WTC11 (cell line): ENCODE measurements at regions not wholly inside any gene's neighbourhood (a gene's known extent, or its start where the extent isn't known, plus 50 kb on each side); places are given as distances from the start of the nearest gene placed in this dataset.

Source experiments
- ATAC-seq: fragments of 200-7000 bp; cut with Tn5 transposase; 2 replicates; pipeline ENCODE4 v1.10.0; 2021; ENCODE audit warnings: mild to moderate bottlenecking, moderate library complexity
- CTCF ChIA-PET: fragments of 300-600 bp; sonication (Branson Sonifier 250); formaldehyde crosslinking; loops from one replicate; lab custom pipeline; 2021; ENCODE audit warnings: antibody characterized with exemption; lab: Charles Lee
- POLR2A ChIA-PET: fragments of 350-600 bp; sonication (Branson Sonifier 250); formaldehyde crosslinking; loops from one replicate; lab custom pipeline; 2021; ENCODE audit warnings: antibody characterized with exemption; lab: Charles Lee
- DNase-seq: peaks from one replicate; pipeline ENCODE4 v3.0.0; 2021; ENCODE audit warnings: low spot score
- H3K27ac Mint-ChIP-seq: 2 replicates; pipeline ENCODE4 v1.8.0; 2021; ENCODE audit warnings: mixed read lengths
- H3K27me3 Mint-ChIP-seq: 2 replicates; pipeline ENCODE4 v1.8.0; 2021; ENCODE audit warnings: low read depth, mild to moderate bottlenecking, moderate library complexity, mixed read lengths
- H3K36me3 Mint-ChIP-seq: 2 replicates; pipeline ENCODE4 v1.8.0; 2021; ENCODE audit warnings: mixed read lengths
- H3K4me1 Mint-ChIP-seq: 2 replicates; pipeline ENCODE4 v1.8.0; 2022; ENCODE audit warnings: mixed read lengths
- H3K4me3 Mint-ChIP-seq: 2 replicates; pipeline ENCODE4 v1.8.0; 2021; ENCODE audit warnings: mild to moderate bottlenecking, moderate library complexity, mixed read lengths
- H3K9me3 Mint-ChIP-seq: 2 replicates; pipeline ENCODE4 v1.8.0; 2021; ENCODE audit warnings: mixed read lengths
- EMX1 ChIP-seq: fragments of 250-450 bp; sonication (Bioruptor Pico); IDR thresholded peaks from 2 replicates; pipeline ENCODE4 v1.8.0; 2021; ENCODE audit warnings: mild to moderate bottlenecking
- FOXK1 ChIP-seq: sonication (generic); formaldehyde crosslinking; IDR thresholded peaks from 2 replicates; pipeline ENCODE4 v1.8.0; 2022; ENCODE audit warnings: mild to moderate bottlenecking, moderate library complexity, missing genetic modification reagents
- GABPB1 ChIP-seq: sonication (generic); formaldehyde crosslinking; IDR thresholded peaks from 2 replicates; pipeline ENCODE4 v1.8.1; 2023; ENCODE audit warnings: mild to moderate bottlenecking, missing genetic modification reagents
- GTF2I ChIP-seq: fragments of 250-450 bp; sonication (Bioruptor Pico); conservative IDR thresholded peaks from 2 replicates; pipeline ENCODE4 v1.4.0; 2021; ENCODE audit warnings: mild to moderate bottlenecking
- IRF1 ChIP-seq: sonication (generic); formaldehyde crosslinking; IDR thresholded peaks from 2 replicates; pipeline ENCODE4 v1.8.0; 2023; ENCODE audit warnings: missing genetic modification reagents
- MLX ChIP-seq: sonication (generic); formaldehyde crosslinking; IDR thresholded peaks from 2 replicates; pipeline ENCODE4 v1.8.1; 2023; ENCODE audit warnings: mild to moderate bottlenecking, missing genetic modification reagents, moderate library complexity
- NFATC4 ChIP-seq: fragments of 250-450 bp; sonication (Bioruptor Pico); IDR thresholded peaks from 2 replicates; pipeline ENCODE4 v1.9.0; 2021; ENCODE audit warnings: mild to moderate bottlenecking
- OVOL2 ChIP-seq: fragments of 250-450 bp; sonication (Bioruptor Pico); IDR thresholded peaks from 2 replicates; pipeline ENCODE4 v1.9.0; 2021; ENCODE audit warnings: mild to moderate bottlenecking, borderline replicate concordance
- PRRX2 ChIP-seq: fragments of 250-450 bp; sonication (Bioruptor Pico); IDR thresholded peaks from 2 replicates; pipeline ENCODE4 v1.8.0; 2021; ENCODE audit warnings: mild to moderate bottlenecking
- RELA ChIP-seq: sonication (generic); formaldehyde crosslinking; IDR thresholded peaks from 2 replicates; pipeline ENCODE4 v1.8.1; 2022; ENCODE audit warnings: missing genetic modification reagents, mild to moderate bottlenecking, borderline replicate concordance
- TCF7 ChIP-seq: sonication (generic); formaldehyde crosslinking; IDR thresholded peaks from 2 replicates; pipeline ENCODE4 v1.8.0; 2022; ENCODE audit warnings: mild to moderate bottlenecking, low read depth, missing genetic modification reagents, moderate library complexity
- TEAD4 ChIP-seq: sonication (generic); formaldehyde crosslinking; IDR thresholded peaks from 2 replicates; pipeline ENCODE4 v1.8.0; 2022; ENCODE audit warnings: mild to moderate bottlenecking, missing genetic modification reagents
- ZBTB43 ChIP-seq: sonication (generic); formaldehyde crosslinking; IDR thresholded peaks from 2 replicates; pipeline ENCODE4 v1.8.1; 2023; ENCODE audit warnings: mild to moderate bottlenecking, missing genetic modification reagents
- ZNF138 ChIP-seq: sonication (generic); formaldehyde crosslinking; conservative IDR thresholded peaks from 2 replicates; pipeline ENCODE4 v1.8.1; 2022; ENCODE audit warnings: mild to moderate bottlenecking, moderate library complexity, missing genetic modification reagents
- ZNF423 ChIP-seq: fragments of 250-450 bp; sonication (Bioruptor Pico); IDR thresholded peaks from 2 replicates; pipeline ENCODE4 v2.1.2; 2022; ENCODE audit warnings: mild to moderate bottlenecking, moderate library complexity
- ZNF425 ChIP-seq: fragments of 250-450 bp; sonication (Bioruptor Pico); conservative IDR thresholded peaks from 2 replicates; pipeline ENCODE4 v1.9.0; 2021; ENCODE audit warnings: mild to moderate bottlenecking
- ZNF532 ChIP-seq: fragments of 250-450 bp; sonication (Bioruptor Pico); IDR thresholded peaks from 2 replicates; pipeline ENCODE4 v1.9.0; 2021; ENCODE audit warnings: mild to moderate bottlenecking, borderline replicate concordance

GRCh38 chrX:131614241-131614640, 70.4 kb downstream of the OR13H1 start:
- Mint-ChIP-seq H3K27ac (no peak overlapping the region), H3K36me3 (no peaks in the 10 kb centered on the region)
- POLR2A ChIA-PET, result no interaction called here

GRCh38 chrX:131617182-131617581, 73.3 kb downstream of the OR13H1 start:
- no peak for ATAC-seq
- Mint-ChIP-seq H3K27me3 (peaks cover 4% of the 10 kb centered on the region; the same call in 1 of the 2 replicates), H3K27ac (no peak overlapping the region), H3K4me3 (no peak overlapping the region), H3K9me3 (no peaks in the 10 kb centered on the region), H3K4me1 (no peaks in the 10 kb centered on the region), H3K36me3 (no peaks in the 10 kb centered on the region)
- DNase-seq, result no peak
- CTCF ChIA-PET, result no interaction called here
- TF ChIP-seq EMX1 (CRISPR knock-in tag) (no peak), NFATC4 (CRISPR knock-in tag) (no peak), GTF2I (CRISPR knock-in tag) (no peak), TCF7 (CRISPR knock-in tag) (no peak), ZNF532 (CRISPR knock-in tag) (no peak), ZNF138 (CRISPR knock-in tag) (no peak), ZBTB43 (CRISPR knock-in tag) (no peak), ZNF425 (CRISPR knock-in tag) (no peak)
- TF ChIP-seq, all 79 proteins: peak for 0
- POLR2A ChIA-PET, result no interaction called here

More at GRCh38 chrX:131614241-131614640, 70.4 kb downstream of the OR13H1 start:
- peaks cover 4% of the 10 kb centered on the region; the same call in 1 of the 2 replicates for H3K27me3 Mint-ChIP-seq
- no peak for TF ChIP-seq RELA (CRISPR knock-in tag)
- TF ChIP-seq ZNF423 (CRISPR knock-in tag), result no peak
- no peak for TF ChIP-seq GABPB1
- TF ChIP-seq GTF2I (CRISPR knock-in tag), result no peak
- TF ChIP-seq MLX (CRISPR knock-in tag), result no peak
- TF ChIP-seq FOXK1, result no peak
- TF ChIP-seq IRF1 (CRISPR knock-in tag), result no peak
- no peak for TF ChIP-seq ZBTB43 (CRISPR knock-in tag)
- TF ChIP-seq TEAD4, result no peak
- no peak for TF ChIP-seq NFATC4 (CRISPR knock-in tag)
- TF ChIP-seq PRRX2 (CRISPR knock-in tag), result no peak
- no peak for TF ChIP-seq OVOL2 (CRISPR knock-in tag)
- TF ChIP-seq ZNF425 (CRISPR knock-in tag), result no peak
- no peaks in the 10 kb centered on the region for H3K9me3 Mint-ChIP-seq
- H3K4me1 Mint-ChIP-seq, result no peaks in the 10 kb centered on the region
- CTCF ChIA-PET, result no interaction called here
- no peak overlapping the region for H3K4me3 Mint-ChIP-seq
- DNase-seq (no peak), ATAC-seq (no peak)
